ENCODE measurements at regions not wholly inside any gene's neighbourhood (a gene's known extent, or its start where the extent isn't known, plus 50 kb on each side); places are given as distances from the start of the nearest gene placed in this dataset.
"Not testable (repeated sequence)": the region's sequence is repeated elsewhere in the genome, so short reads cannot be mapped to it uniquely, and the experiment has no call there.

DNA sequence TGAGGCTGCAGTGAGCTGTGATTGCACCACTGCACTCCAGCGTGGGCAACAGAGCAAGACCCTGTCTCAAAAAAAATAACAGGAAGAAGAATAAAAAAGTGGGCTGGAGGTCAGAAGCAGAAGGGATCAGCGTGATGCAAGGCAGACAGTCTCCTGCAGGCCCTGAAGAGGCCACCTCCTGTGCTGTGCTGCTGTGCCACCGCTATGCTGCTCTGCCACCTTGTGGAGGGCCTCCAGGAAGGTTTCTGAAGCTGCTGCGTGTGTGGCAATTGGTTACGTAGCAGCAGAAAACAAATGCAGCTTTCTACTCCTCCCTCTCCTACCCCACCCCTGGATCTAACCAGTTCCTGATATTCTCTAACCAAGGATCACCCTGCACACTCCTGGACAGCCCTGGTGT lies 815.5 kb downstream of the KCNJ18 start:
- no peak for DNase-seq

DNA sequence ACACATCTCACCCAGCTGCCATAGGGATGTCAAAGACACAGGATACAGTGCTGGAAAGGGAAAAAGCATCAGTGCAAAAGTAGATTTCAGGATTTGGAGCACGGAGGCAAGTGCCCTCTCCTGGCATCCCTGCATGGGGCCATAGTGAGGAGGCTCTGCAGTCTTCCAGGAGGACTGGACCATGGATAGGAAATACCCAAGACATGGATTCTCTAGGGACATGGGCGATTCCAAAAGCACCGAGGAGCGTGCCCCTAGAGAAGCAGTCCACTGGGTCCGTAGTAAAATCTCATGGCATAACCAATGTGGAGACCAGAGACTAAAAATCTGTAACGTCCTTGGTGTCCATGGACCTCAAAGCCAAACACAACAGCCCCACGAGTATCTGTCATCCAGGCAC lies 818.2 kb downstream of the KCNJ18 start:
- DNase-seq, result no peak

DNA sequence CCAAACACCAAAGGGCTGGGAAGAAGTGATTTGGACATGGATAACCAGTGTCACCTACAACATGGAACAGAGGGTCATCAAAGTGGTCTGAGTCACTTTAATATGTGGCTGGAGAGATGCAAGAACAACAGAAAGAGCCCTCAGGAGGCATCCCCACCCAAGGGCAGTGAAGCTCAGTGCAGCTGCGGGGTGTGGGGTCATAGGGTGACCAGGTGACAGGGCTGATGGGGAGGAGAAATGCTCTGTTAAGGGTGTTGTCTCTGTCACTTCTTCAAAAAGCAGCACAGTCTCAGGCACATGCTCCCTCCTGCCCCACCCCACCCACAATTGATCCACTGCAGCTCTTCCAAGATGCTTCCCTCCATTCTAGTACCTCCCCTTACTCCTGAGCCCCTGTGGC lies 819.1 kb downstream of the KCNJ18 start:
- DNase-seq, result no peak

DNA sequence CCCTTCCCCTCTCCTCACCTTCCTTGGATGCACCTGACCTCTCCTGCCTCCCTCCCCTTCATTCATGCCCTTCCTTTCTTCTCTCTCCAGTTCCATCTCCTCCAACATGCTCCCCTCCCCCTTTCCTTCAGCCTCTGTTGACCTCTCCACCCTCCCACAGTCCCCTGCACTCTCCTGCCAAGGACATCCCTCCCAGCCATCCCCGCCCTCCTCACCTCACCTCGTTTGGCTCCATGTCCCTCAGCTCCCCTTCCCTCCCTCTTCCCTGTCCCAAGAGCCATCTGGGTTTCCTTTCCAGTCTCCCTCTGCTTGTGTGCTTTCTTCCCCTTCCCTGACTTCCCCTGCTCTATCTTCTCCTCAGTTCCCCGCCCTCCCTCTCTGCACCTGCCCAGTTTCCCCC lies 819.7 kb downstream of the KCNJ18 start:
- DNase-seq, result no peak

DNA sequence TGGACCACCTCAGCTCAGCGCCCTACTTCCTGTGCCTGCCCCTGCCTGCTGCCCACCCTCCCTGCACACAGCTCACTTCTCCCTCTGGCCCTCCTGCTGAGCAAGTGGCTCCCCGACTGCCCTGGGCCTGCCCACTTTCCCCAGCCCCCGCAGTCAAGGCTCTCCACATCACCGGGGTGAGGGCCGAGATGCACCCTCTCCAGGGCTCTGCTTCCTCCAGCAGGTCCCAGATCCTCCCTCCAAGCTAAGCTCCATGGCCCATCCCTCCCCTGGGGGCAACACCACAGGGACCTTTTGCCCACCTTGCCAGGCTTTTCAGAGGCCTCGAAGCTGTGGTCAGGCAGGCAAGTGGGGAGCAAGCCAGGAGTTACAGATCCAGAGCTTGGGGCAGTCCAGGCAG lies 820.2 kb downstream of the KCNJ18 start:
- DNase-seq, result no peak

DNA sequence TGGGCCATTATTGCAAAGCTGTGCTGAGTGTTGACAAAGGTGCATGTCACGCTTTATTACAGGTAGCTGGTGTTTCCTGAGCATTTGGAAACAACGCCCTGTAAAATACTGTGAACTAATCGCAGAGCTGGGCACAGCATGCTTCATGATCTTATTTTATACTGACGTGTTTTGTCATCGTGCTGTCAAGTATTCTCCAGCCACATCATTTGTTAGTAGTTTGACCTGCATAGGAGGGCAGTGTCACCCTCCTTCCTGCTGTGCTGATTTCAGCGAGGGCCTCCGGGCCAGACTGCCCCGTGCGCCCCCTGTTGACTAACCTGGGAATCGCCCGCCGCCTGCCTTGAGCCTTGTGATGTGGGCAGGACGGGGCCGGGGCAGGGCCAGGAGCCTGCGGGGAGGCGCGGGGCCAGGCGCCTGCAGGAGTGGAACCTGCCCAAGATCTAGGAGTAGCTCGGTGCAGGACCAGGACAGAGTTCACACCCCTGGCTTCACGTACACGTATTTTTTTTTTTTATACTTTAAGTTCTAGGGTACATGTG lies 820.7 kb downstream of the KCNJ18 start:
- no peak for DNase-seq

DNA sequence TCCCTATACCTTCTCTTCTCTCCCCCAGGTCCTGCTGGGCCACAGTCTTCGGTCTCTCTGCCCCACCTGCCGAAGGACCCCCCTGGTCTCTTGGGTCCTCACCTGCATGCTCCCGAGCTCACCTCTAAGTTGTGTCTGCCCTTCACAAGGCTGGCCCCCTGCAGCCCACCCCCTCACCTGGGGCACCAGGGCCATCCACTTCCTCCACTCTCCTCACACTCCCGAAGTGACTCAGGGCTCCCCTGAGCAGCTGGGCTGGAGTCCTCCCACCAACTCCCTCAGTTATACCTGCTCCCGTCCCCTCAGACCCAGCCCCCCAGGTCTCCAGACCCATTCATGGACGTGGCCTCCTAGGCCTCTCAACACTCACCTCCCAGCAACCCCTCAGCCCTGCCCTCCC lies 822.0 kb downstream of the KCNJ18 start:
- DNase-seq, result no peak

DNA sequence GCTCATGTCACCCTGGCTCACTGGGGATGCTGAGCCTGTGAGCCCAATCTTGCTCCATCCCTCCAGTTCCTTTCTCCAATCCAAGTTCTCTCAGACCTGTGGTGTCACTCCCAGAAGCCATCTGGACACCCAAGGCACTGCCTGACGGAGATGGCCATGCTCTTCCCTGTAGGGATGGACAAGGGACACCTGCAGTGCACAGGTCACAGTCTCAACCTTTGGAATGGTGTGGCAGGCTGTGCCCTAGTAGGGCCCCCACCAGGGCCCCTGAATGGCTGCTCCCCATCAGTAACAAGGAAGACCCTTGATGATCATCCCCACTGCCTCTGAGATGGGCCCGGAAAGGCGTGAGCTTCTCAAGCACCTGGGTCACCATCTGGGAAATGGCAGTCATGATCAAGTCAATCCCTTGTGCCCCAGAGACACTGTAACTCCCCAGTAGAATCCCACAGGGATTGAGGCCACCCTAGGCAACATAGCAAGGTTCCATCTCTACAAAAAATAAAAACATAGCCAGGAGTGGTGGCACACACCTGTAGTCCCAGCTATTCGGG lies 822.5 kb downstream of the KCNJ18 start:
- DNase-seq, result no peak

DNA sequence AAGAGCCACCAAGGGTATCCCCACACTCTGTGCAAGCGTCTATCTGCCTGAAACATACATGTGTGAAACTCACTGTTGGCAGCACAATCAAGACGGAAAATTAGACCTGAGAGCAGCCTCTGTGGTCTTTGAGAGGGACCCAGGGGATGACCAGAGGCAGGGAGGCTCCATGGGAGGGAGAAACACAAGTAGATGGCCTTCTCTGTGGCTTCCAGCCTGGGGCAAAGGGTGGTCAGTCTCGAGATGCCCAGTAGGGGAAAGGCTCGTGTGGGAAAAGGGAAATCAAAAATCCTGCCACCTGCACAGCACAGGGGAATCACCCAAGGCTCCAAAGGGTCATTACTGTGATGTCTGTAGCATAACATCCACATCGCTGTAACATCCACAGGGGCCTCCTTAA lies 823.3 kb downstream of the KCNJ18 start:
- no peak for DNase-seq

DNA sequence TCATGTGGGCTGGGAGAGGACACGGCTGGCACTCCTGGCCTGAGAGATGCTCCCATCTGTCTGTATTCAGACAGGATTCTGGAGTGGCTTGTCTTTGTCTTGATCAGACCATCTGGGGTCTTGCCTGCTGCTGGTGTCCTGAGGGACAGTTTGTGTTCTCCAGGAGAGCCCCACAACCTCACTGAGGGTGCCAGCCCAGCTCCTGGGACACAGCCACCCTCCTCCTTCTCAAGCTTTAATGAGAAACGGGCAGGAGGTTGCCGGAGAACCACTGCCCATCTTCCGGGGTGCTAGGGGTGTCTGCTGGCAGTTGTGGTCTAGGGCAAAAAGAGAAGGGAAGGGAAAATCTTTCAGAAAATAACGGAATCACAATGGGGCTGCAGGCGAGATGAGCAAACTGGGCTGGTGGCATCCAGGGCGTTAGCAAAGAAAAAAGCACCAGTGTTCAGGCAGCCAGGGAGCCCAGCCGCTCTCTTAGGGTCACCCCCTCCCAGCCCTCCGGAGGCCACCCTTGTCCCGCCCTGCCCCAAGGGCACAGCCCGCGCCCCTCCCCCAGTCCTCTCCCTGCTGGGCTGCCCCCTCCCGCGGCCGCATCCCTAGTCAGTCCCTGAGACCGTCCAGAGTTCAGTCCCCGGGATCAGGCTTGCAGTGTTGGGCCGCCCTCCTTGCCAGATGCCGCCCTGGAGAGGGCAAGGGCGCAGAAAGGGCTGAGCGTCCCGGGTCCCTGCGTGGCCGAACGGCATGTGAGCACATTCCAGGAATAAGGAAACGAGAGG lies 824.7 kb downstream of the KCNJ18 start:
- DNase-seq, result no peak

DNA sequence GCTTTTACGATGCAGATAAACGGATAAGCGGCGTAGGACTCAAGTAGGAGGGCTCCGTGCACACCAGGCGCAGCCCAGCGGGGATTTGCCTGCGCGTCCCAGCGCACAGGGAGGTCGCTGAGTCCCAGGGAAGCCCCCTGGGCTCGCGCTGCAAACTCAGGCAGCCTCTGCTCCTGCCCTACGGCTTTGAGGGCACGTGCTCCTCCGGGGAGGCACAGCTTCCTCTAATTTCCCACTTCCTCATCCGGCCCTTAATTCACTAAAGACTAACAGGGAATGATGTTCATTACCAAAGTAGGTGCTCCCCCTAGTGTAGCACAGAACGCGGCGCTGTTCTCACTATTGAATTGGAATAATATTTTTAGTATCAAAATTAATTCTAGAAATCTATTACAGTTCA lies 825.4 kb downstream of the KCNJ18 start:
- DNase-seq, result no peak

DNA sequence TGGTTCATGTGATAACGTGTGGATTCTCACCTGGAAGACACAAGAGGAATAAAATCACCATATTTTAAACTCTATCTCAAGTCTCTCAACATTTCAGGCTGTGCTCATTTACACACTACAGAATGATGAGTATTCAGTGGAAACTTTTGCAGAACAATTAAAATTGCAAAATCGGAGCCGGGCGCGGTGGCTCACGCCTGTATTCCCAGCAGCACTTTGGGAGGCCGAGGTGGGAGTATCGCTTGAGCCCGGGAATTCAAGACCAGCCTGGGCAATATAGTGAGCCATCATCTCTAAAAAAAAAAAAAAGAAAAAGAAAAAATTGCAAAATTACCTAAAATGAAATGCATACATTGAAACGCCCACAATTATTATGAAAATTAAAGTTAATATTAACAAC lies 825.9 kb downstream of the KCNJ18 start:
- no peak for DNase-seq

DNA sequence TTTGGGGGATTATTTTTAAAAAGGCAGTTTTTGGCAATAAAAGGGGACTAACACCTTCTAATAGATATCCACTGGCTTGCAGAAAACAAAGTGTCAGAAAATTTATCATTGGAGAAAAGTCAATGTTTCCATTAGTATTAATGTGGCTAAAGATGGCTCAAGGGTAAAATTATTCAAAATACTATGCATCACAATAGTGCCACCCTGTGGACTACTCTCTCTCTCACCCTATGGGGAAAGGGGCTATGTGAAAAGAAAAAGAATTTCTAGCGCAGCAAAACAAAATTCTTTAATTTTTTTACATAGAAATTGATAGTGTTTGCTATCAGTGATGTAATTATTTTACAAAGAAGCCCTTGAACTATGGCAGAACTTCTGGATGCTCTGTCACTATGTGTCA lies 856.5 kb downstream of the KCNJ18 start:
- not testable (repeated sequence) for DNase-seq

DNA sequence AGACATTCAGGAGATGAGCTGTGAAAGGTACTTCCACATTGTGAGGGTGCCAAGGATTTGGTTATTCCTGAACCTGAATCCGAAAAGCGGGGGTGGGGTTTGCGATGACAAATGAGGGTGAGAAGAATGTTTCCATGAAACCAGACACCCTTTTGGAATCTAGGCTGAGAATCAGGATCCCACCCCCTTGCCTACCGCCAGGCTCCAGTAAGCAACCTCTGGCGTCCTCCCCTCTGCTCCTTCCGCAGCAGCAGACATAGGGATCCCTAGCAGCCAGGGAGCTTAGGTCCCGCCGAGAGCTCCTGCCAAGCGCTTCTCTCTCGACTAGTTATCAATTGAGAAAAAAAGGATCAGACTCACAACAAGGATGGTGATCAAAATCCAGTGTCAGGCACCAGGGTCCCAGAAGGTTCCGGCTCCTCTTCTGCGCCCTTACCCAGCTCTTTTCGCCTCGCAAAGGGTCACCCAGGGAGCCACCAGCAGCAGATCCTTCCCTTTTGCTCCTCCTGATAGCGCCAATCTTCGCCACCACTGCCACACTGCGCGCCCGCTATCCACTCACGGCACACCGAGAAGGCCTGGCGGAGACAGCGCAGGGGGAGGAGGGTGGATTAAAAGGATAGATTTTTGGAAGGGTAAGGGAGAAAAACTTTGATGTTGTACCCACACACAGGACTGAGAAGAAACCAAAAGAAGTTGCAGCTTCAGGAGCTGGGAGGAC lies 859.5 kb downstream of the KCNJ18 start:
- not testable (repeated sequence) for DNase-seq

DNA sequence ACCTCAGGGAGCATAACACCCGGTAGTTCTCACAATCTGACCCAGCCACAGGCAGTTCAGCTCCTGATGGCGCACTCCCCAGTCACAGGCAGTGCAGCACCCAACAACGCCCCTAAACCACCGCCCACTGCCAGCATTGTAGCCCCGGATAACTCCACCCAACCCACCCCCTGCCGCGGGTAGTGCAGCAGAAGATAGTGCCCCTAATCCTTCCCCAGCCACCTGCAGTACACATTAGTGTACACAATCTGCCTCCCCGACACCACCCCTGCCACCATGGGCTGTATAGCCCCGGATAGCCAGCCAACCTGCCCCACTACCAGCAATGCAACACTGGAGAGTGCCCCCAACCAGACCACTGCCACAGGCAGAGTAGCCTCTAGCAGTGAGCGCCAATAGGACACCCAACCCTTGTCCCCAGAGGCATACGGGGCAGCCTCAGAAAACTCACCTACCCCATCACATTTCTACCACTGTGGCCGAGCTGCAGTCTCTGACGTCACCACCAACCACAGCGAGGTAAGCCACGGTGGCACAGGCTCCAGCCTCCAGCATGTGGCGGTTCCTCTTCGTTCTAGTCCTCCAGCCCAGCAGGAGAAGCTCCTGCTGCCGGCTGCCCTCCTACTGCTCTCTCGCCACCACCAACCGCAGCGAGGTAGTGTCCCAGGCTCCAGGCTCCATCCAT lies 877.3 kb downstream of the KCNJ18 start:
- DNase-seq, result no peak

DNA sequence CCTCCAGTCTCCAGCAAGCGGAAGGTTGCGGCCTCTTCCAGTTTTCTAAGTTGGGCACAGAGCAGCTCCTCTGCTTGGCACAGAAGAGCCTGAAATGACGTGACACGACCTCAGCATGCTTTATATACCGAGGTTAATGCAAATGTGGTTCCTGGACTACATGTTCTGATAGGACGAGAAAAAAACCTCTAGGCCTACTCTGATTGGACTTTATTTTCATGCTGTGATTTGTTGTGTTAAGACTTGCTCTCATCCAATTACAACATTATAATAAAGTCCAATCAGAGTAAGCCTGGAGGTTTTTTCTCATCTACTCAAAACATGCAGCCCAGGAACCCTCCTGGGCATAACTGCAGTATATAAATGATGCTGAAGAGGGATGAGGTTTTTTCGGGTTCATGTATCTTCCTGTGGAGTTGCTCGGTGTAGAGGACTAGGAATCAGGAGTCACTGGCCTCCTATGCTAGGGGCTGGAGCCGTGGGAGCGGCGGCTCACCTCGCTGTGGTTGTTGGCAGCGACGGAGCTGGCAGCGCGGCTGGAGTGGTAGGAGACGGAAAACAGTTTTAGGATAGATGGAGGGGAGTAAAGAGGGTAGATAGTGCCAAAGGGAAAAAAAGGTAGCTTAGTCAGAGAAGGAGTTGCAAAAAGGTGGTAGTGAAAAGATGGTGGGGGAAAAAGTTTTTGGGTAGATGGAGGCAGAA lies 878.0 kb downstream of the KCNJ18 start:
- no peak for DNase-seq

DNA sequence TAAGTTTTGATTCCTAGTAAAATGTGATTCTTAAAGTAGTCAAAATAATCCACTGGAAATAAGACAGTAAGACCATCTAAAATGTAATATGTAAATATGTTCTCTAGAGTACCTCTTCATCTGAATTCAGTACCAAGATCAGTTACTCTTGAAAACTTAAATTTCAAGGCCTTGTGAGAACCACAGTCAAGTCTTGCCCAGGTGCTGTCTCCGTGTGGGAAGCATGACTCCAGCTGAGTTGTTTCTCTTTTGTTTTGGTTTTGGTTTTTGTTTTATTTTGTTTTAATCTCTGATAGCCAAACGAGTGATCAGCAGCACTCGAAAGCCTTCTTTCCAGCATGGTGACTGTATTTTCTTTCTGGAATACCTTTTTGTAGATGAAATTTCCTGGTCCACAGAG lies 907.0 kb downstream of the KCNJ18 start:
- DNase-seq, result no peak

DNA sequence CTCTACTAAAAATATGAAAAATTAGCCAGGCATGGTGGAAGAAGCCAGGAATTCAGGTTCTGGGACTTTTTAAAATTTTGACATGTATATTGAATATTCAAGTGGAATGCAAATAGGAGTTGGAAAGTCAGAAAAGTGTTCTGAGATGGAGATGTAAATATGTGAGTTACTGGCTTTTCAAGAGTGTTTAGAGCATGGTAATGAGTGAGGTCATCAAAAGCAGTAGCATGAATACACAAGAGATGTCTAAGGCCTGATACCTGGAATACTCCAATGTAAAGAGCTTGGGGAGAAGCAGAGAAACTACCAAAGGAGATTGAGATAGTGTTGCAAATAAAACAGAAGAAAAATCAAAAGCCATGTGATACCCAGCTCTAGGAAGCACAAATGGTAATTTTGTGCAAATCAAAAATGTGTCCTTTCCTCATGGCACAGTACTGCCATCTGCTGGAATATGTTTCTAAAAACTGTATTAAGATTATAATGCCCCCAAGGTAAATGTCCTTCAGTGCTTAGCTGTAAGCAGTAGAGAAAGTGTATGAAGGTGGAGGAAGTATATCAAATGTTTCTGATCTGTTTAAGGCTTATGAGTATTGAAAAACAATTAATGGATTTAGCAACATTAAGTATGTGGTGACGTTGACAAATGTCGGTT lies 908.4 kb downstream of the KCNJ18 start:
- peak; percentile 0 for DNase-seq
